Stimulated activated CD8-positive, alpha-beta memory T cell treated with anti-CD3 and anti-CD28 coated beads, Interleukin-7, amount 100 ng/mL, for 1 hour (primary cell): ENCODE measurements at regions not wholly inside any gene's neighbourhood (a gene's known extent, or its start where the extent isn't known, plus 50 kb on each side); places are given as distances from the start of the nearest gene placed in this dataset.
"Not testable (repeated sequence)": the region's sequence is repeated elsewhere in the genome, so short reads cannot be mapped to it uniquely, and the experiment has no call there.

Experiments
- DNase-seq, 2 donors: peaks; one replicate each; pipeline ENCODE4 v3.0.0-alpha.2; 2020; ENCODE audit warnings: low read depth in 2 of 2

- DNase-seq: no peak
Measured at GRCh38 chr3:110614186-110614585, 457.4 kb upstream of the NECTIN3 start.

- DNase-seq: no peak
Measured at GRCh38 chr3:110615454-110615853, 456.2 kb upstream of the NECTIN3 start.

DNA sequence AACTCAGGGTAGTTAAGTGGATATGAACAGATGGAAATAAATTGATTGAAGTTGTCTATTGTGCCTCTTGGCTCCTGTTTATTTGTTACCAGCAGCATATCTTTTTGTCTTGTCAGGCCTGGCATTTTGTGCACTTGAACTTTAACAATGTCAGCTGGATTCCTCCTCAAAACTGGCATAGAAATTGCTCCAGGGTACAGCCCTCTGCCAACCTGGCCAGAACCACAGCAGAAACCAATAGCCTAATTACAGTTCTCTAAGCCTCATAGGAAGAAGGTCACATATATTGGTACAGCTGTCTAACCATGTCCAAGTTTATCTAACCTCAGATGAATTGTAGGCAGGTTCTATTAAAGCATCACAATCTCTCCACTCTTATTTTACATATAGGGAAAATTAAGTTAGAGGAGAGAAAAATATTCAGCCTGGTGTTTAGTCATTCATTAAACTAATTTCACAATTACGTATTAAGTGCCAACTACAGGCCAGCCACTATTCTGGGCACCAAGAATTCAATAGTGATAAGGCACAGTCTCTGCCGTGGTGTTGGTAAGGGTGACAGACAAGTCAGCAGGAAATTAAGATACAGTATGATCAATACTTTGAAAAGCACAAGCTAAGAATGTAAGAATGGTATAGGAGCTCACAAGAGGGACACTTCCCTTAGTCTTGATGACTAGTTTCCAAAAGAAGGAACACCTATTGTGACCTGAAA lies 452.9 kb upstream of the NECTIN3 start:
- no peak for DNase-seq

DNA sequence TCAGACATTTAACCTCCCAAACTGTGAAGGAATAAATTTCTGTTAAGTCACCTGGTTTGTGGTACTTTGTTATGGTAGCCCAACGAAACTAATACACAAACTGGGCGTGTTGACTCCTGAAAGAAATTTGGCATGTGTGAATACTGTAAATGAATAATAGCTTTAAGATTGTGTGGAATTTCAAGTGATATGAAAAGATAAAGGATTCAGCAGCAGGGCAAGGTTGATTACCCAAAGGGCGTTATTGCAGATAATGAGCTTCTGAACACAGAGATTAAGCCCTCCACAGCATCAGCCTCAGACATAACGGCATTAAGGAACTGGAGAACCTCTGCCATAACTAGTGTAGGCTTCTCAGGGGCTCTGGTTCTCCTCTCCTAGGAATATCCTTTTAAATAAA lies 451.5 kb upstream of the NECTIN3 start:
- no peak for DNase-seq

DNA sequence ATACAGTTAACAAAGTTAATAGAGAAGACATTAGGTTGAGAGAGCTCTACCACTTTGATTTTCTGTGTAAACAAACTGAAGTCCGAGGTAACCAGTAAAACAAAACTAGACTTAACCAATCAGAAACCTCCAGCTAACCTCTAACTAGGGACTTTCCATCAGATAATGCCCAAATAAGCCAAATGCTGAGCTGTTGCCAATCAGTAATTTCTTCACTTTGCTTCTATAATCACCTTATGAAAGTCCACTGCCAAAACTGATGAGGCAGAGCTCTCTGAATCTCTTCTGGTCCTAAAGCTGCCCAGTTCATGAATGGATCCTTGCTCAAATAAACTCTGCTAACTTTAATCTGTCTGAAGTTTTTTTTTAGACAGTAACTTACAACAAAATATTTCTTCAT lies 448.0 kb upstream of the NECTIN3 start:
- DNase-seq: no peak

- DNase-seq: no peak
Measured at GRCh38 chr3:110624576-110624975, 447.0 kb upstream of the NECTIN3 start.

GRCh38 chr3:110625201-110625747 lies 446.3 kb upstream of the NECTIN3 start:
- DNase-seq: no peak

DNA sequence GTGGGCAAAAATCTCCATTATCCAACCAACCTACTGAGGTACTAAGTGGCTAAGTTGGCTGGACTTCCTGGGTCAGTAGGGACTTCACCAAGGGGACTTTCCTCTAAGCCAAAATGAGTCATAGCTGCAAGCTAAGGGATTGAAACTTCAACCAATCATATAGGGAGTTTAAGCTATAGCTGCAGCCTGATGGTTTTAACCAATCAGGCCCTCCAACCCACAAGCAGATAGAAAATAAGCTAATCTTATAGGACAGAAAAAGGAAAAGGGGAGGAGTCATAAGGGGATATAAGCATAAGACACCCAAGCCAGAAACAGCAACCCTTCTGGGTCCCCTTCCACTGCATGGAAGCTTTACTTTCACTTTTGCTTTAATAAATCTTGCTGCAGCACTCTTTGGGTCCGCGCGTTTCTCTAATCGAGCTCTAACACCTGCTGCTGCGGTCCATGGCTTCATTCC lies 444.9 kb upstream of the NECTIN3 start:
- DNase-seq: not testable (repeated sequence)

DNA sequence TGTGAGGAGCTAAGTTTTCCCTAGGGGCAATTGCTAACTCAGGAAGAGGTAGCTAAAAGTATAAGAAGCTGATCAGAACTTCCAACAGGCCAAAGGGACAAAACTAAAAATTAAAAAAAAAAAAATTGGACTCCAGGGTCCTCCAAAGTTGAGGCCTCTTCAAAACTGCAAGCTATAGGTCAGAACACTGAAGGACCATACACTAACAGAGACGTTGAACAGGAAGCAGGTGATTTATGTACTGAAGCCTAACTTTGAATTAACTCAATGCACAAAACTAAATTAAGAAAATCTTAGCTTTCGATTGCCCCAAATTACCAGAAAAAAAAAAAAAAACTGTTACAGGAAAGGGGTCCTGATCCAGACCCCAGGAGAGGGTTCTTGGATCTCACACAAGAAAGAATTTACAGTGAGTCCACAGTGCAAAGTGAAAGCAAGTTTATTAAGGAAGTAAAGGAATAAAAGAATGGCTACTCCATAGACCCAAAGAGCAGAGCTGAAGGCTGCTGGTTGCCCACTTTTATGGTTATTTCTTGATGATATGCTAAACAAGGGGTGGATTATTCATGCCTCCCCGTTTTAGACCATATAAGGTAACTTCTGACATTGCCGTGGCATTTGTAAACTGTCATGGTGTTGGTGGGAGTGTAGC lies 442.8 kb upstream of the NECTIN3 start:
- DNase-seq: no peak

GRCh38 chr3:110629917-110630316 lies 441.7 kb upstream of the NECTIN3 start:
- no peak for DNase-seq

DNA sequence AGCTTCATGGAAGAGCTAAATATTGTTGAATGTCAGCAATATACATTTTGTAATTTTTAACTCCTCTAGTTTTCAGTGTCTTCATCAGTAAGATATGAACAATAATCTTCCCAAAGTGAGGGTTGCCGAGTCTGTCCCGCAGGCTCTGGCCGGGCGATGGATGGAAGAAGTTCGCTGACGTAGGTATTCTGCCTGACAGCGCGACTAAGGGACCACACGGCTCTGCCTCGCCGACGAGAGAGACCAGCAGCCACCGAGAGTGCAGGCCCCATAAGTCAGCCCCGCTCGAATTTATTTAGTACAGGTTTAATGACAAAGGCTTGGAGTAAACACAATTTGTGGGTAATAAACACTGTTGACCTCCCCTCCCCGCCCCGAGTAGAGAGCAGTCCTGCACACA lies 427.4 kb upstream of the NECTIN3 start:
- no peak for DNase-seq

- no peak for DNase-seq
Measured at GRCh38 chr3:110646055-110646454, 425.6 kb upstream of the NECTIN3 start.

DNA sequence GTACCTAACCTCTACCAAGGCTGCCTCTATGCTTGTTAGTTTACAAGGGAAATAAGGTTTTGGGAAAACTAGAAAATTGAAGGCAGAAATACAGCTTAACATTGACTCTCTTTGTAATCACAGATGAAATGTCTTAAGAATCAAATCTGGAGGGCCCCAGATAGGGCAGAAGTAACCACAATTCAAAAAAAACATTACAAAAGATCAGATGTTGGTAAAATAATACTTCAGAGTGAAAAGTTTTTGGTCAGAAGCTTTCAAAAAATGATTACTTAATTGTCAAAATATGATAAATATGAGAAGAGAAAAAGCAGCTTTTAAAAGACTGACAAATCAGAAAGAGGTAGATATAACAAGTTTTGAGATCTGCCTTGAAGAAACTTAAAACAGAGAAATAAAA lies 425.1 kb upstream of the NECTIN3 start:
- no peak for DNase-seq

- no peak for DNase-seq
Measured at GRCh38 chr3:110647586-110647985, 424.0 kb upstream of the NECTIN3 start.

DNA sequence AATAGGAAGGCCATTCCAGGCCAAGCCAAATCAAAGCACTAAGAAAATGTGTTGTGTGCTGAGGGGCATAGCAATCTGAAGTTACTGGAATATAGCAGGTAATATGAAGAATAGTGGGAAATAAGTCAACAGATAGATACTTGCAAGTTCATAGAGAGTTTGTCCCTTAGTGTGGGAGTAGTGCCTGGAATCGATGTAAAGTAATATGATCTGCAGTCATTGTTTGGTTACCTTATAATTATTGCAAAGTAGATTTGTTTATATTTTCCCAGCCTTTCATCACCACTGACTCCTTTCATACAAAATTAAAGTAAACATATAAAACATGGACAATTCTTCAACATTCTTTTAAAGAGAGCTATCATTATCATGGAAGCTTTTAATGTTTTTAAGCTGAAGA lies 420.9 kb upstream of the NECTIN3 start:
- DNase-seq: no peak

GRCh38 chr3:110654843-110655502 lies 416.6 kb upstream of the NECTIN3 start:
- DNase-seq: no peak

DNA sequence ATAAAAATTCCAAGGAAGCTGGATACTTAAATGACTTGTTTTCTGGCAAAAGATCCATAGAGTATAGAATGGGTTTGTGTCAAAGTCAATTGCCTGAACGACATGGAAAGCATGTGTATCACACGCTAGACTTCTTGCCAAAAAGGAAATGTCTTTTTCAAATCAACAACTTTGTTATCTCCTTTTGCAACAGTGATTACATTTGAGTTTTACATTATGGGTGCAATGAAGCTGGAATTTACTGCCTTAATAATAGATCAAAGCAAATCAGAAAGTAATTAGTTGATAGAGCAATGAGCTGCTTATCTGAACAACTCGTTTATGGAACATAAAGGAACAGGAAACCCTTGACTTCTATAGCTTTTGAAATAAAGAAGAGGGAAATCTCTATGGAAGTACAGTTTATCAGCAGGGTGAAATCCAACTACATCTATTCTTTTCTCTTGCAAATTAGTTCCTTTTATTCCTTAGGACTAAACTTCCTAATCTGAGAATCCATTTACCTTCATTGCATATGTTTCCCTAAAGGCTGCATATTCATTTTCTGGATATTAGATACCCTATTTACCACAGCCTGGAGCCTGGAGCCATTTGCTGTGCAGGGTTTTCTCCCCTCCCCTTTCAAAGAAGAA lies 415.1 kb upstream of the NECTIN3 start:
- no peak for DNase-seq

DNA sequence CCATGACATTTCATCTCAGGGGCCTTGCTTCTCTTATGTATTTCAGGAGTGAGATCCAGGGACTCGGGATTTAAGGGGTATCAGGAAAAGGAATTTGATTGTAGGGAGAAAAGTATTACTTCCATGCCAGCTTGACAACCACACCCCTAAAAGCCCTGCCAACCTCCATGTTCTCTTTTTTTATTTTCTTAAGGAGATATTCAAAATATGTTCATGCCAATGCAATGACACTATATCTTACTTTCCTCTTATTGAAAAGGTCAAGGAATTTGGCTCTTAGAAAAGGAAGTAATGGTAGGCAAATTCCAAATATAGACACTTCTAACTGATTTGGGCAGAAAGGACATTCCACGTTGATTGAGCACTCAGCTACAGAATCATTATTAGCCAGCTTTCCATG lies 407.5 kb upstream of the NECTIN3 start:
- DNase-seq: no peak

- no peak for DNase-seq
Measured at GRCh38 chr3:110666495-110666894, 405.1 kb upstream of the NECTIN3 start.

- no peak for DNase-seq
Measured at GRCh38 chr3:110667216-110667615, 404.4 kb upstream of the NECTIN3 start.

GRCh38 chr3:110670407-110670806 lies 401.2 kb upstream of the NECTIN3 start:
- no peak for DNase-seq

DNA sequence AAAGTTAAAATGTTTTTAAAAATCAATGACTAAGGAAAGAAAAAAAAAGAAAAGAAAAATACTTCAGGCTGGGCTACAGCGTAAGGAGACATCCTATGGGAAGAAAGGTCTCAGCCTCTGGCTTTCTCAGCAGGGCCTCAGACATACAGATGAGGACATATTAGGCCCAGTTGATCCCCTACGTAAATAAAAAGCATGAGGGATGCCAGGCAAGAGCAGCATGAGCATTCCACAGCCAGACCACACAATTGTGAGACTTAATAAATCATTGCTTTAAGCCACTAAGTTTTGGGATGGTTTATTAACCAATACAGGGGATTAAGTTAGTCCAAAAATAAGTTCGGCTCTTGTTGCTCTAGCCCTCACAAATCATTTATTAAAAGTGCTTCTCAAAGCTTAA lies 394.1 kb upstream of the NECTIN3 start:
- DNase-seq: no peak
